ENCODE measurements at regions not wholly inside any gene's neighbourhood (a gene's known extent, or its start where the extent isn't known, plus 50 kb on each side); places are given as distances from the start of the nearest gene placed in this dataset.

DNA sequence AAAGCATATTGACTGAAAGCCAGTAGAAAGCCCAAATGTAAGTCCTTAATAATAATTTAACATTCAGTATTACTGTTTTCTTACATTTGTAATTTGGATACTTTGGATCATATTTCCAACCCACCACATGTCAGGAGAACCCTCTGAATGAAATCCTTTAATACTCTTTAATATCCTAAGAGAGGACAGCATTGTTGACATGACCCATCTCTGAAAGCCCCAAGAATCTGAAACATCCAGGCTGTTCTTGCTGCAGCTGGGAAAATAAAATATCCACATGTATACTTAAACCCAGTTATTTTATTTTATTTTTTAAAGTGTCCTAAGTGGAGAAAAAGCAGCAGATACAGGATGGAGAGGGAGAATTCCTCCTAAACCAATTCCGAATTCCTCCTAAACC, 130.8 kb upstream of the RIPOR2 start:
- no peak for DNase-seq (ENCODE audit: low spot score)

- DNase-seq (ENCODE audit: low spot score): no peak
These were observed 133.1 kb upstream of the RIPOR2 start for GRCh38 chr6:25068866-25069265.

DNA sequence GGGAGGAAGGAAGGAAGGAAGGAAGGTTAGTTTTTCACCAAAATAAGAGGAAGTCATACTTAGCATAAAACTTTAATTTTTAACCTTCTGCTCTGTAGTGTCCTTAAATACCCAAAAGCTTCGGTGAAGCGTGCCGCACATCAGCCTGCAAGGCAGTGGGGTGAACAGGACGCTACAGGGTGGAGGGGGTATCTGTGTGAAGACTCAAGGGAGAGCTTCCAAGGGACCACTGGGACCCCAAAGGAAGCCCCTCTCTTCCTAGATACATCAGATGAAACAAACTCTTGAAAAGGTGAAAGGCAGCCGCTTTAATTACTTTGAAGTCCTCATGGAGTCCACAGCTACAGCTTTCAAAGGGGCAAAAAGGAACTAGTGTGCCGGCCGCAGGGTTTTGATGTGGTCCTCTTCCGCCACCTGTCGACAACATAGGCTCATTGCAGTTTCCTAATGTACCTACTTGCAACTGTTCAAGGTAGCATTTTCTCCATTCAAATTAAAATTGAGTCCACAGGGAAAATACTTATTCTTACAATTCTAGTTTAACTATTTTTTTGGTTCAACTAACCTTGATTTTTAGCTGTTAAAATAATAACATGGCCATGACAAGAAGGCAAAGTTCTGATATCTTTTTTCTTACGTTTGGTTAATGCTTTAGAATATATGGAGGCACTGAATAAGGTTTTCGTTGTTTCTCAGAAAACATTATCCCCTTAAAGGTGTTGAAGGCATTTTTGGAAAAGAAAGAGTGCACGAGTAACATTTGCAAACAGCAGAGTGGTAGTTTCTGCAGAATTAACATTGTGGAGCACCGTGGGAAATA, 135.0 kb upstream of the RIPOR2 start:
- DNase-seq (ENCODE audit: low spot score): peak; percentile 79

DNA sequence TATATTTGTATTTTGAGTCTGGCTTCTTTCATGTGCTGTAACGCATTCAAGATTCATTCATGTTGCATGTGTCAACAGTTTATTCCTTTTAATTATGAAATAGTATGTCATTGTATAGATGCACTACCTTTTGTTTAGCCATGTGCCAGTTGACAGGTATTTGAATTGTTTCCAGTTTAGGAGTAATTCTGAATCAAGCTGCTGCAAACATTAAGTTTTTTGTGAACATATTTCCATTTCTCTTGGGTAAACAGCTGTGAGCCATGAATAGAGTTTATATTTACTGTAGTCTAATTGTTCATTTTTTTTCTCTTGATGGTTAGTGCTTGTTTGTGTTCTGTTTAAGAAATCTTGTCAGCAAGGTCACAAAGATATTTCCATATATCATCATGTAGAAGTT, 142.4 kb upstream of the RIPOR2 start:
- no peak for DNase-seq (ENCODE audit: low spot score)

- DNase-seq (ENCODE audit: low spot score): no peak
These were observed 148.2 kb upstream of the RIPOR2 start for GRCh38 chr6:25083784-25084507.

GRCh38 chr6:25084508-25084833, 148.7 kb upstream of the RIPOR2 start:
- no peak for DNase-seq (ENCODE audit: low spot score)

DNA sequence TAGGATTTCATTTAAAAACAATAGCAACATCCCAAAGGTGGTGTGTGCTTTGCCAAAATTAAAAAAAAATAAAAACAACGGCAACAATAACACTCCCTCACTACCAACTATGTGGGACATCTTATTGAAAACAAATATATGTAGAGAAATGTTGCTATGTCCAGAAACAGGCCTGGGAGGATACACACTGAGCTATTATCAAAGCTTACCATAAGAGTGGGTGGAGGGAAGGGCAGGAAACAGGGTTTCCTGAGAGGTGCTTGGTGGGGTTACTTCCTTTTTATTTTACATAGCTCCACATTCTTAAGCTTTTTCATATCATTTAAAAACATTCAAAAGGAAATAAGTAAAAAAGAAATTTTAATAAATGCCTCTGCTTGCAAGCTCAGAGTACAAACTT, 150.0 kb upstream of the RIPOR2 start:
- DNase-seq (ENCODE audit: low spot score): no peak

DNA sequence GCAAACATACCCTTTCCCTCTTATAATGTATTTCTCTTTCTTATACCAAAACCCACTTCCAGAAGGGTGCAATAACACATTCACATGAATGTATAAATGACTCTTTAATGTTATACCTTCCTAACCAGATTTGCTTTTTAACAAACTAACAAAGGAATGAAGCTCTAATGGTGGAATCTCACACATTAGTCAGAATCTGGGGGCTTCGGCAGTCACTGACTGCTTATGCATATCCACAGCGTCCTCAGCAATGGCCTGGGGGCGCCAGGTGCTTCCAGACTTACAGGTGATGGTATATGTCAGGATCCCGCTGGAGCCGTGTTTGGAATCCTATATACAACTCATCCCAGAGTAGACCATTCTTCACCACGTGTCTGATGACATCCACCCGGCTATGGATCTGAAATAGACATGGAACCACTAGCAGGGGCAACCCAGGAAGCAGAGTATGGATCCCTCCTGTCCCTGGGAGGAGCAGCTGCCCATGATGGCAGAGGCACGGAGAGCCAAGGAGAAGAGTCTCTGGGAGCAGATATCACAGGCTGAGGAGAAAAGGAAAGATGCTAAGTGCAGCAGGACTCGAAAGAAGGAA, 150.8 kb upstream of the RIPOR2 start:
- no peak for DNase-seq (ENCODE audit: low spot score)

- DNase-seq (ENCODE audit: low spot score): no peak
These were observed 152.8 kb upstream of the RIPOR2 start for GRCh38 chr6:25088513-25088912.

GRCh38 chr6:25089442-25089841, 153.7 kb upstream of the RIPOR2 start:
- no peak for DNase-seq (ENCODE audit: low spot score)

DNA sequence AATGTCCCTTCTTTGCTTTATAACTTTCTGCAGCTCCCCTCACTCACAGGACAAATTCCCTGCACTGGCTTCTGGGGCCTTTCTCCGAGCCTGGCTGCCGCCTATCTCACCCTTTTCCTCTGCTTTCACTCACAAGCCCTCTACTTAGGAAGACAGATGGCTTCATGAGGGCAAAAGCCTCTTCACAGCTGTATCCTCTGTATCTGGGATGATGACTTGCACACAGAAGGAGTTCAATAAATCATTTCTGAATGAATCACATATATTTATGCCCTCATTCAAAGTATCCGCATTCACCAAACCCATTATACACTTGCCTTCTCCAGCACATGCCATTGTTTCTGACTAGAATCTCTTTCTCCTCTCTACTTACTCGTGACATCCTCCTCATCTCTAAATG, 159.0 kb upstream of the RIPOR2 start:
- no peak for DNase-seq (ENCODE audit: low spot score)

GRCh38 chr6:25100288-25100687, 164.5 kb upstream of the RIPOR2 start:
- no peak for DNase-seq (ENCODE audit: low spot score)

- no peak for DNase-seq (ENCODE audit: low spot score)
These were observed 167.8 kb upstream of the RIPOR2 start for GRCh38 chr6:25103603-25104002.

- DNase-seq (ENCODE audit: low spot score): no peak
These were observed 169.5 kb upstream of the RIPOR2 start for GRCh38 chr6:25105070-25105925.

GRCh38 chr6:25107218-25107617, 171.5 kb upstream of the RIPOR2 start:
- DNase-seq (ENCODE audit: low spot score): no peak

- DNase-seq (ENCODE audit: low spot score): no peak
These were observed 167.4 kb upstream of the CARMIL1 start for GRCh38 chr6:25111782-25112181.

- no peak for DNase-seq (ENCODE audit: low spot score)
These were observed 166.8 kb upstream of the CARMIL1 start for GRCh38 chr6:25112322-25112773.

DNA sequence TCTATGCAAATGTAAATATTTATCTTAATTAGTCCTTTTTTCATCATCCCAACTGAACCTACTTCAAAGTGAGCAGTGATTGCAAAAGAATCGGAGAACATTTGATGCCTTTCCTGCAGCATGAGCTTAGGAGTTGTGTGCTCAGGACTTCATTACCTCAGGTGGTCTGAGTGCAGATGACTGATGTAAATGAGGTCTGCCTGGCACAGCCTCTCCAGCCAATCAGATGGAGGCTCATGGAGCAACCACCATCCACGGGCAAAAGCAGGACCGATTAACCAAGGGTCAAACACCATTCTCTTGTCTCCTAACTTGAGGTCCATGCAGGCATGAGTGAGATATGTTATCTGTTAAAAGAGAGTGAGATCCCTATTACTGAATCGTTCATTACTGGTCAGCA, 165.7 kb upstream of the CARMIL1 start:
- no peak for DNase-seq (ENCODE audit: low spot score)

DNA sequence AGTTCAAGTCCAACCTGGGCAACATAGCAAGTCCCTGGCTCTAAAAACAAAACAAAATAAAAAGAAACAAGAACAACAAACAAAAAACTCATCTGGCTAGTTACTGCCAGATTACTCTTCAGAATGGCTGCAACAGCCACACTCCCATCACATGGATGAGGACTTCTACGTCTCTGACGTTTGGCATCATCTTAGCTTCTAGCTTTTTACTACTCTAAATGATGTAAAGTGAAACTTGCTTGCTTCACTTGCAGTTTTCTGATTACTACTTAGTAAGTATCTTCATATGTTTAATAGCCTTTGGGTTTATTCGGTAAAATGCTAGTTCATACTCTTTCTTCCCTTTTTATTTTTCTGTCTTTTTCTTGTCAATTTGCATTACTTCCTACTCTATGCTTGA, 161.1 kb upstream of the CARMIL1 start:
- DNase-seq (ENCODE audit: low spot score): no peak

- no peak for DNase-seq (ENCODE audit: low spot score)
These were observed 158.0 kb upstream of the CARMIL1 start for GRCh38 chr6:25121186-25121585.

- DNase-seq (ENCODE audit: low spot score): no peak
These were observed 157.2 kb upstream of the CARMIL1 start for GRCh38 chr6:25122001-25122400.

GRCh38 chr6:25122622-25123237, 156.4 kb upstream of the CARMIL1 start:
- no peak for DNase-seq (ENCODE audit: low spot score)

Measured in ecto neural progenitor cell (in vitro differentiated cells).